ES-I3 (cell line): ENCODE measurements at regions not wholly inside any gene's neighbourhood (a gene's known extent, or its start where the extent isn't known, plus 50 kb on each side); places are given as distances from the start of the nearest gene placed in this dataset.

Source experiments
- H3K36me3 ChIP-seq: 2 replicates; pipeline ENCODE4 v1.6.1; 2013; ENCODE audit warnings: mild to moderate bottlenecking, low read length, control low read depth, moderate library complexity; ENCODE audit not compliant: insufficient read depth
- H3K4me1 ChIP-seq: 2 replicates; pipeline ENCODE4 v1.6.1; 2013; ENCODE audit warnings: mild to moderate bottlenecking, control low read depth, low read length; ENCODE audit not compliant: insufficient read depth
- H3K9ac ChIP-seq: 2 replicates; pipeline ENCODE4 v1.6.1; 2013; ENCODE audit warnings: low read depth, mild to moderate bottlenecking, low read length, moderate library complexity
- H3K9me3 ChIP-seq: 2 replicates; pipeline ENCODE4 v1.6.1; 2013; ENCODE audit warnings: mild to moderate bottlenecking, low read length, moderate library complexity; ENCODE audit not compliant: control insufficient read depth, insufficient read depth

DNA sequence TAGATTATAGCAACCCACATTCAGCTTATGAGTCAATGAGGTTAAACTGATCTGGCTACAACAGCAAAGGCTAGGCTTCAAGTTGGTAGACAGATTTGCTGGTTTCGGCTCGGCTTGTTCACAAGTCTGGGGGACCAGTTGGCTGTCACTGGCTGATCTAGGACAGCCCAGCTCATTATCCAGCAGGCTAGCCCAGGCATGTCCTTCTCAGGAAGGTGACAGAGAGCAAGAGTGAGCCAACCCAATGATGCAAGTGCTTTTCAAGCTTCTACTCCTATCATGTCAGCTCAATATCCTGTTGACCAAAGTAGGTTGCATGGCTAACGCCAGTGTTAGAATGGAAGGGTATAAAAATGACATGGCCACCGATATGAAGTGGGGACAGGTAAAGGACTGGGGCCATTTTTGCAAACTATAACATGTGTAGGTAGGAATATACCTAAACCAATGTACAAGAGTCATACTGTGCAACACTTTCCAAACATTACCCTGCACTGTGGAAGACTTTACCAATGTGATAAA lies 220.9 kb upstream of the SOX21 start:
- Histone ChIP-seq H3K4me1 (no peaks in the 10 kb centered on the region), H3K36me3 (no peaks in the 10 kb centered on the region), H3K9me3 (peaks cover 5% of the 10 kb centered on the region; the same call in 1 of the 2 replicates), H3K9ac (no peak overlapping the region)

- H3K36me3 ChIP-seq = no peaks in the 10 kb centered on the region
- no peaks in the 10 kb centered on the region for H3K4me1 ChIP-seq
Measured at GRCh38 chr13:94928127-94928775, 215.9 kb upstream of the SOX21 start.

DNA sequence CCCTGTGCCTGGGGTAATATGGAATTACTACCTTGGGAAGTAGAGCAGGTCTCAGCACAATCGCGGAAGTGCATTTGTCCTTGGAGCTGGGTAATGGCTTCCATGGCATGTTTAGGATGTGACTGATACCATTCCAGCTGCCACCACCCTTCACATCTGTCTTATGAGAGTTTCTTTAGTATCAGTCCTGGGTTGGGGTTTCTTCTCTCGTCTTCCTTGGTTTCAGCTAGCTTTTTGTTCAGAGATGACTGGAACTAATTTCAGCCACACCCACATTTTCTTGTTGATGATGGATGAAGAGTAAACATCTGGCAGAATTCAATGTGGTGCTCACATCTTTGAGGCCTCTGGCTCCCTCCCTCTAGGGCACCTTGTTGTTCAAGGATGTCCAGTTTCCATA lies 212.9 kb upstream of the SOX21 start:
- Histone ChIP-seq H3K9ac (no peak overlapping the region), H3K9me3 (no peaks in the 10 kb centered on the region), H3K4me1 (no peaks in the 10 kb centered on the region; the same call in 1 of the 2 replicates), H3K36me3 (no peaks in the 10 kb centered on the region)

More at GRCh38 chr13:94928127-94928775, 215.9 kb upstream of the SOX21 start:
- Histone ChIP-seq H3K9ac (no peak overlapping the region), H3K9me3 (peaks cover 2% of the 10 kb centered on the region; the same call in 1 of the 2 replicates)

- Histone ChIP-seq H3K4me1 (no peaks in the 10 kb centered on the region; the same call in 1 of the 2 replicates), H3K9me3 (no peaks in the 10 kb centered on the region), H3K9ac (no peak overlapping the region), H3K36me3 (no peaks in the 10 kb centered on the region)
Measured at GRCh38 chr13:94921181-94921580, 208.8 kb upstream of the SOX21 start.

- Histone ChIP-seq H3K9me3 (no peaks in the 10 kb centered on the region), H3K4me1 (no peaks in the 10 kb centered on the region; the same call in 1 of the 2 replicates), H3K36me3 (no peaks in the 10 kb centered on the region), H3K9ac (no peak overlapping the region)
Measured at GRCh38 chr13:94920578-94920977, 208.2 kb upstream of the SOX21 start.

DNA sequence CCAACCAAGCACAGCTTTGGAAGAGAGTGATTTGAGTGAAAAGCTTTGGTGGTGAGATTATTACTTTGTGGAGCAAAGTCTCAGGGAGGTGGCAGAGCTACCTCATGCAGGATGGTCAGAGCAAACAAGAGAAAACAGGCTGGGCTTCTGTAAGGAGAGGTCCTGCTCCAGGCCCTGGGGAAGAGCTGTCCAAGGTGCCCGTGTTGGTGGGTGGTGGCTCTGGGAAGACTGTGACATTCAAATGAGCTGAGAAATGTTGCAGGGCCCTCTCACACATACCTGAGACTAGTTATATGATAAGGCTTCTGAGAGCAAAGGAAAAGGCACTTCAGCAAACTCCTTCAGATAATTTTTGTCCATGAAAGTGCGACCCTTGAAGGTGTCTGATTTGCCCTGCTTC lies 205.5 kb upstream of the SOX21 start:
- H3K9me3 ChIP-seq = no peaks in the 10 kb centered on the region
- H3K9ac ChIP-seq = no peak overlapping the region
- H3K4me1 ChIP-seq = no peaks in the 10 kb centered on the region; the same call in 1 of the 2 replicates

DNA sequence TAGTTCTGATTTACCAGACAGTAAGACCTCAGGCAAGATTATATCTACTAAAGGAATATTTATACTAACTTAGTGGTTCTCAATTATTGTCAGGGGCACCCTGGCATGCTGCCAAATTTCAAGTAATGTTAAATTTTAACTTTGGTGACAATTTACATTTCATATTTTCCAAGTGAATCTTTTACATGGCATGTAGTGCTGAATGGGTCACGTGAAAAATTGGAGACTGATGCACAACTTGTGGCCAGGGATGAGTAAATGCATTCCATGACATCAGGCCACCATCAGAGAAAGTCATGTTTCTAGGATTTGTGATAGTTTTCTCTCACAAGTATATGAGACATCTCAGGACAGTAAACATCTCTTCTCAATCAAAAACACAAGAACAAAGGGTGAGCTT lies 202.6 kb upstream of the SOX21 start:
- Histone ChIP-seq H3K9me3 (no peaks in the 10 kb centered on the region; the same call in 1 of the 2 replicates), H3K9ac (no peak overlapping the region), H3K36me3 (no peaks in the 10 kb centered on the region), H3K4me1 (no peaks in the 10 kb centered on the region; the same call in 1 of the 2 replicates)

More for the DNA sequence above, 205.5 kb upstream of the SOX21 start:
- no peaks in the 10 kb centered on the region for H3K36me3 ChIP-seq

DNA sequence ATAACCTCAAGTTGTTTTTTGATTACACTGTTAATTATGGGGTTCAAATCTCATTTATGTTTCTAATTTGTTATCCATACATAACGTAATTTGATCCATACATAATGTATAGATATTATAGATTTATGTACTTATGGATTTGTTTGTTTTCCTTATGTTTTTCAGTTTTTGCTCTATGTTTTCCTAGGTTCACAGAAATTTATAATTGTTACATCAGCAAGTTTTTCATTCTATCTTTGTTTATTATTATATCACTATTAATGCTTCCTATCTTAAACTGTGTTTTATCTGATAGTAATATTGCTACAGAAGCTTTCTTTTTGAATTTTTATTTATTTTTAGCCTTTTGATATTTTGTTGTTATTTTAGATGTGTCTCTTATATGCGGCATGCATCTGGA lies 194.3 kb upstream of the SOX21 start:
- no peak overlapping the region for H3K9ac ChIP-seq
- H3K9me3 ChIP-seq = no peaks in the 10 kb centered on the region
- no peaks in the 10 kb centered on the region for H3K36me3 ChIP-seq

GRCh38 chr13:94902722-94903407 lies 190.5 kb upstream of the SOX21 start:
- no peaks in the 10 kb centered on the region for H3K9me3 ChIP-seq
- H3K4me1 ChIP-seq = peaks cover 5% of the 10 kb centered on the region; the same call in 1 of the 2 replicates
- no peaks in the 10 kb centered on the region for H3K36me3 ChIP-seq
- H3K9ac ChIP-seq = no peak overlapping the region

More for the DNA sequence above, 194.3 kb upstream of the SOX21 start:
- H3K4me1 ChIP-seq = peaks cover 5% of the 10 kb centered on the region; the same call in 1 of the 2 replicates

DNA sequence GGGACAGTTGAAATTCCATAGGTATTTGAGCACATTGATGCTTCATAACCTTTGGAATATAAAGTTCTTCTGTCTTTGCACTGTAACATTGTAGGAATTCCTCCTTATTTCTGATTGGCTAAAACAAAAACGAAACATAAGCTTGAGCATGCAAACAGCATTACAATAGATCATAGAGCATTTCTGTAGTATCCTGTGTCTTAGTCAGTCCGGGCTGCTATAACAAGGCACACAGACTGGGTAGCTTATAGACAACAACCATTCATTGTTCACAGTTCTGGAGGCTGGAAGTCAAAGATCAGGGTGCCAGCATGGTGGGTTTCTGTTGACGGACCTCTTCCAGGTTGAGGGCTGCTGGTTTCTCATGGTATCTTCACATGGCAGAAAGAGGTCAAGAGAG lies 188.7 kb upstream of the SOX21 start:
- Histone ChIP-seq H3K4me1 (peaks cover 5% of the 10 kb centered on the region; the same call in 1 of the 2 replicates), H3K36me3 (no peaks in the 10 kb centered on the region), H3K9me3 (no peaks in the 10 kb centered on the region), H3K9ac (no peak overlapping the region)

GRCh38 chr13:94896719-94897317 lies 184.5 kb upstream of the SOX21 start:
- H3K9me3 ChIP-seq = no peaks in the 10 kb centered on the region
- H3K4me1 ChIP-seq = 0 out of 2 replicates have a peak, but pooled peaks cover 3% of the 10 kb centered on the region
- no peaks in the 10 kb centered on the region for H3K36me3 ChIP-seq
- no peak overlapping the region for H3K9ac ChIP-seq

GRCh38 chr13:94896238-94896637 lies 183.9 kb upstream of the SOX21 start:
- Histone ChIP-seq H3K36me3 (no peaks in the 10 kb centered on the region), H3K9me3 (no peaks in the 10 kb centered on the region), H3K9ac (no peak overlapping the region), H3K4me1 (0 out of 2 replicates have a peak, but pooled peaks cover 3% of the 10 kb centered on the region)

GRCh38 chr13:94886191-94886590 lies 173.8 kb upstream of the SOX21 start:
- Histone ChIP-seq H3K36me3 (no peaks in the 10 kb centered on the region), H3K9me3 (no peaks in the 10 kb centered on the region), H3K9ac (no peak overlapping the region), H3K4me1 (no peaks in the 10 kb centered on the region)

DNA sequence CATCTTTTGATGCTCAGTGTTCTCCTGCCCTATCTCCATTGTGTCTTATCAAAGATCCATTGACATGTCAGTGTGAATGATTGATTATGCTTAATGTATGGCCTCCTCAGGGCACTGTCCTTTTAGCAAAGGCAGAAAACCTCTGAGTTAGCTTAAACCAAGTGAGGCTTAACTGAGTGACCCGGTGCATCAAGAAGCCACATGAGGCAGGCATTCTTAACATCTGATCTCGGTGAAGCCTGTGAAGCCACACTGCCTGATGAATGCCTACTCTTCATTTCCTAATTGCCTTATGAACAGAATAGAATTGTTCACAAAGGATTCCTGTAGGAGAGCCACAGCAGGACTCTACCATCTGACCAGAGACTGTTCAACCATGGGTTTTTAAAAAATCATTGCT lies 168.1 kb upstream of the SOX21 start:
- Histone ChIP-seq H3K9me3 (no peaks in the 10 kb centered on the region), H3K9ac (no peak overlapping the region), H3K36me3 (no peaks in the 10 kb centered on the region), H3K4me1 (no peaks in the 10 kb centered on the region)
